WERI-Rb-1 (cell line): ENCODE measurements at regions not wholly inside any gene's neighbourhood (a gene's known extent, or its start where the extent isn't known, plus 50 kb on each side); places are given as distances from the start of the nearest gene placed in this dataset.

Experiments used
- DNase-seq: peaks from one replicate; pipeline ENCODE4 v3.0.0-alpha.2; 2020
- H3K27ac ChIP-seq: fragments of 250-450 bp; sonication (Bioruptor Pico); 2 replicates; pipeline ENCODE4 v1.5.1; 2020; ENCODE audit warnings: mild to moderate bottlenecking, moderate library complexity
- H3K27me3 ChIP-seq: fragments of 250-450 bp; sonication (Bioruptor Pico); 2 replicates; pipeline ENCODE4 v1.5.1; 2021; ENCODE audit warnings: mild to moderate bottlenecking, low read depth, moderate library complexity; ENCODE audit not compliant: insufficient read depth, severe bottlenecking
- H3K36me3 ChIP-seq: fragments of 250-450 bp; sonication (Bioruptor Pico); 2 replicates; pipeline ENCODE4 v1.5.1; 2020; ENCODE audit warnings: mild to moderate bottlenecking, moderate library complexity
- H3K4me3 ChIP-seq: 2 replicates; pipeline ENCODE4 v1.5.1; 2011; ENCODE audit warnings: low read depth, mild to moderate bottlenecking, control low read depth, low read length
- H3K9me3 ChIP-seq: fragments of 250-450 bp; sonication (Bioruptor Pico); 2 replicates; pipeline ENCODE4 v1.5.1; 2021; ENCODE audit warnings: mild to moderate bottlenecking, moderate library complexity; ENCODE audit not compliant: severe bottlenecking
- TF ChIP-seq, protein P1 (sequence below): IDR thresholded peaks from 2 replicates; pipeline ENCODE4 v1.5.1; 2011; ENCODE audit warnings: low read depth, mild to moderate bottlenecking, control low read depth, inconsistent platforms, low read length

DNA sequence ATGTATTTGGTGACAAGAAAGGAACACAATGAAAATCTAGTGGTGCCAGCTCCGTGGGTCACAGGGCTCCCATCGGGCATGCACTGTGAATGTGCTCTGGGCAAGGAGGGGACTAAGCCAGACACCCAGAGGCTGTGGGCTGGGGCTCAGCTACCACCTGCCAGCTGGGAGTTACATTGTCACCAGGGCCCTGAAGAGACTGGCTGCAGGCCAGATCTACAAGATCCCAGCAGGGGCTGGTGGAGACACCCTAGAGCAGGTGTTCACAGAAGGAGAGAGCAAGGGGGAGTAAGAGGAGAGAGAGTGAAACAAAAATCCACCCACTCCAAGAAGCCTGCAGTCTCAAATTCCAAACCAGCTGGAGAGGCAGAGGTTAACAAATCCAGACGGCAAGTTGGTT, 116.6 kb upstream of the ADCY1 start:
- Histone ChIP-seq H3K4me3 (no peak overlapping the region), H3K9me3 (no peaks in the 10 kb centered on the region), H3K27me3 (no peaks in the 10 kb centered on the region), H3K27ac (no peak overlapping the region), H3K36me3 (no peaks in the 10 kb centered on the region)
- no peak for DNase-seq
- TF ChIP-seq, protein P1, sequence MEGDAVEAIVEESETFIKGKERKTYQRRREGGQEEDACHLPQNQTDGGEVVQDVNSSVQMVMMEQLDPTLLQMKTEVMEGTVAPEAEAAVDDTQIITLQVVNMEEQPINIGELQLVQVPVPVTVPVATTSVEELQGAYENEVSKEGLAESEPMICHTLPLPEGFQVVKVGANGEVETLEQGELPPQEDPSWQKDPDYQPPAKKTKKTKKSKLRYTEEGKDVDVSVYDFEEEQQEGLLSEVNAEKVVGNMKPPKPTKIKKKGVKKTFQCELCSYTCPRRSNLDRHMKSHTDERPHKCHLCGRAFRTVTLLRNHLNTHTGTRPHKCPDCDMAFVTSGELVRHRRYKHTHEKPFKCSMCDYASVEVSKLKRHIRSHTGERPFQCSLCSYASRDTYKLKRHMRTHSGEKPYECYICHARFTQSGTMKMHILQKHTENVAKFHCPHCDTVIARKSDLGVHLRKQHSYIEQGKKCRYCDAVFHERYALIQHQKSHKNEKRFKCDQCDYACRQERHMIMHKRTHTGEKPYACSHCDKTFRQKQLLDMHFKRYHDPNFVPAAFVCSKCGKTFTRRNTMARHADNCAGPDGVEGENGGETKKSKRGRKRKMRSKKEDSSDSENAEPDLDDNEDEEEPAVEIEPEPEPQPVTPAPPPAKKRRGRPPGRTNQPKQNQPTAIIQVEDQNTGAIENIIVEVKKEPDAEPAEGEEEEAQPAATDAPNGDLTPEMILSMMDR: no peak

DNA sequence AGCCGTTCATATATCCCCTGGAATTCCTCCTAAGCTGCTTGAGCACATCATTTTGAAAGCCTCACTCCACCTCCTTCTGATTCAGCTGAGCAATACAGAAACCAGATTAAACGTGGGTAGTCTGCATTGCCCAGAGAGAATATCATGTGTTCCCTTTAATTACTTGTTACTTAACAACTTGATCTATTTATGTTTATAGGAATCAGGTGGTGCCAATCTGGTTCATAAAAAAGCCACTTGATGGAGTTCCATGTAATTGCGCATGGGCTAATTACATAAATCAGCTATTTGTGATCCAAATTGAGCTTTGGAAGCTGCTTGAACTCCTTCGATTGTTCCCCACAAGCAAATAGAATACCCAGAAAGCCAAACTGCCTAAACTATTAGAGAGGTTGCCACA, 114.7 kb upstream of the ADCY1 start:
- no peaks in the 10 kb centered on the region for H3K36me3 ChIP-seq
- TF ChIP-seq, protein P1: no peak
- no peaks in the 10 kb centered on the region for H3K27me3 ChIP-seq
- H3K9me3 ChIP-seq: no peaks in the 10 kb centered on the region
- H3K27ac ChIP-seq: no peak overlapping the region
- DNase-seq: no peak
- no peak overlapping the region for H3K4me3 ChIP-seq

DNA sequence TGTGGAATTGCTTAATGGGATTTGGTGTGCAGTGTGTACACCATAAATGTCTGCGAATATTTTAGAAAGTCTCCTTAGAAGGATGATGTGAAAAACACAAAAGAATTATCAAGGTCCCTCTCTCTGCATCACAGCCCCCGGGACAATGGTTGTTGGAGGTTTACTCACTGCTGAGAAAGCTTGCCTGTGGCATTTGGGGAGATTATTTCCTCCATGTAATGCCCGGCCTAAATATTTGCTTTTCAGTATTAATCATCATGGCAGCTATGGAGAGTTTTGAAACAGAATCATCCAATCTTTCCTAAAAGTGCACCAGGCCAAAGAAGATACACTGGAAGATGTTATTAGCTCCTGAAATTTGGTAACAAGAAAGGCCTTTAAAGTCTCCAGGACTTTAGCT, 113.8 kb upstream of the ADCY1 start:
- no peaks in the 10 kb centered on the region for H3K27me3 ChIP-seq
- TF ChIP-seq, protein P1: no peak
- no peak overlapping the region for H3K27ac ChIP-seq
- no peak for DNase-seq
- no peaks in the 10 kb centered on the region for H3K9me3 ChIP-seq
- no peaks in the 10 kb centered on the region for H3K36me3 ChIP-seq
- H3K4me3 ChIP-seq: no peak overlapping the region

DNA sequence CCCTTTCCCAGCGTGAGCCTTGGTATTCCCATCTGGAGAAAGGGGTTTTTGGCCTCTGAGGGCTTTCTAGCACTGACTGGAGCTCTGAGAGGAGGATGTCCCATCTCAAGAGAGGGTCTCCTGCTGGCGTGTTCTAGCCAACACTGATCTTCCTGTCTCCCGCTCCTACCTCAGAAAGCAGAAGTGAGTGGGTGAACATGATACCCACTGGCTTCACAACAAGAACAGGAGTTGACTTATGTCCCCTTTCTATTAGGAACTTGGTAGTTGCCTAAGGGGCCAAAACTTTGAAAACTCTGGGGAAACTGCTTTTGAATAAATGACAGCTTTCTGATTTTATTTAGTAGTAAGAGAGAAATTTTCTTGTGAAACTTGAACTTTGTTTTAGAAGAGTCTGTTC, 113.1 kb upstream of the ADCY1 start:
- H3K4me3 ChIP-seq: no peak overlapping the region
- no peaks in the 10 kb centered on the region for H3K36me3 ChIP-seq
- TF ChIP-seq, protein P1: no peak
- H3K27ac ChIP-seq: no peak overlapping the region
- H3K9me3 ChIP-seq: no peaks in the 10 kb centered on the region
- no peaks in the 10 kb centered on the region for H3K27me3 ChIP-seq
- no peak for DNase-seq

DNA sequence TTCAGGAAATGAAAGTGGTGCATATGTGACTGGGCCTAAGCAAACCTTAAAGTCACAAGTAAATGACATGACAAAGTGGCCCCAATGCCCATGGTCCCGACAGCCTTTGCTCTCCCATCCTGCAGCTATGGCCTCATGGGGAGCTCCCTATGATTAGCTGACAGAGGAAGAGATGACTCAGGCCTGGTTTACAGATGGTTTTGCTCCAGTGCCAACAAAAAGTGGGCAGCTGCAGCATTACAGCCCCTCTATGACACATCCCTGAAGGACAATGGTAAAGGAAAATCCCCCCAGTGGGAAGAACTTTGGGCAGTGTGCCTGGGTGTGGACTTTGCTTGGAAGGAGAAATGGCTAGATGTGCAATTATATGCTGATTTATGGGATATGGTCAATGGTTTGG, 105.1 kb upstream of the ADCY1 start:
- no peaks in the 10 kb centered on the region for H3K36me3 ChIP-seq
- DNase-seq: no peak
- no peaks in the 10 kb centered on the region for H3K27me3 ChIP-seq
- H3K4me3 ChIP-seq: no peak overlapping the region
- no peak overlapping the region for H3K27ac ChIP-seq
- no peaks in the 10 kb centered on the region for H3K9me3 ChIP-seq
- TF ChIP-seq, protein P1: no peak

DNA sequence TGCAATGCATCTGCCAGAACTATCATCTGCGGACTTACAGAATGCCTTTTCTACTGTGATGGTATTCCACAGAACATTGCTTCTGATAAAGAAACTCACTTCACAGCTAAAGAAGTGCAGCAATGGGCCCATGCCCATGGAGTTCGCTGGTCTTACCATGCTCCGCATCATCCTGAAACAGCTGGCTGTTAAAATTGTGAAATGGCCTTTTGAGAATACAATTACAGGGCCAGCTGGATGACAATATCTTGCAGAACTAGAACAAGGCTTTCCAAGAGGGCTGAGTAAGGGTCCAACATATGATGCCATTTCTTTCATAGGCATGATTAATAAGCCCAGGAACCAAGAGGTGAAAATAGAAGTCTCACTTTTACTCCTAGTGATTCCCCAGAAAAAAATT, 104.1 kb upstream of the ADCY1 start:
- DNase-seq: no peak
- no peaks in the 10 kb centered on the region for H3K36me3 ChIP-seq
- H3K27me3 ChIP-seq: no peaks in the 10 kb centered on the region
- no peaks in the 10 kb centered on the region for H3K9me3 ChIP-seq
- no peak overlapping the region for H3K27ac ChIP-seq
- TF ChIP-seq, protein P1: no peak
- H3K4me3 ChIP-seq: no peak overlapping the region
